IMR-90 (cell line): ENCODE measurements at regions not wholly inside any gene's neighbourhood (a gene's known extent, or its start where the extent isn't known, plus 50 kb on each side); places are given as distances from the start of the nearest gene placed in this dataset.

Experiments
- CTCF ChIP-seq: conservative IDR thresholded peaks from 2 replicates; pipeline ENCODE4 v1.5.1; 2012; ENCODE audit warnings: mild to moderate bottlenecking, low read depth, low read length, improper control_type of control experiment
- POLR2A ChIP-seq: IDR thresholded peaks from 2 replicates; pipeline ENCODE4 v1.6.1; 2012; ENCODE audit warnings: mild to moderate bottlenecking, low read depth, low read length
- RAD21 ChIP-seq: IDR thresholded peaks from 2 replicates; pipeline ENCODE4 v1.6.1; 2012; ENCODE audit warnings: low read length, improper control_type of control experiment
- SMC3 ChIP-seq: fragments of 150-350 bp; IDR thresholded peaks from 2 replicates; pipeline ENCODE4 v1.6.1; 2016; ENCODE audit warnings: low read depth, mild to moderate bottlenecking, antibody characterized with exemption, low read length, moderate library complexity
- USF2 ChIP-seq: fragments of 150-350 bp; IDR thresholded peaks from 2 replicates; pipeline ENCODE4 v1.6.1; 2017; ENCODE audit warnings: mild to moderate bottlenecking, antibody characterized with exemption, low read length, low read depth

- TF ChIP-seq SMC3 (no peak), CTCF (no peak), USF2 (no peak), POLR2A (no peak), RAD21 (no peak)
Measured at GRCh38 chr5:164893071-164893470, 1387.7 kb downstream of the MAT2B start.
